Fibroblast of mammary gland (primary cell): ENCODE measurements at regions not wholly inside any gene's neighbourhood (a gene's known extent, or its start where the extent isn't known, plus 50 kb on each side); places are given as distances from the start of the nearest gene placed in this dataset.

Experiments
- DNase-seq: peaks from one replicate; pipeline ENCODE4 v3.0.0-alpha.2; 2010; ENCODE audit warnings: low read depth
- H3K4me3 ChIP-seq: 2 replicates; pipeline ENCODE4 v1.5.1; 2011; ENCODE audit warnings: low read depth, mild to moderate bottlenecking, low read length, moderate library complexity; ENCODE audit not compliant: control insufficient read depth
- TF ChIP-seq, protein P1 (sequence below): conservative IDR thresholded peaks from 2 replicates; pipeline ENCODE4 v1.5.1; 2011; ENCODE audit warnings: low read depth, low read length, inconsistent platforms; ENCODE audit not compliant: control insufficient read depth, insufficient read depth

DNA sequence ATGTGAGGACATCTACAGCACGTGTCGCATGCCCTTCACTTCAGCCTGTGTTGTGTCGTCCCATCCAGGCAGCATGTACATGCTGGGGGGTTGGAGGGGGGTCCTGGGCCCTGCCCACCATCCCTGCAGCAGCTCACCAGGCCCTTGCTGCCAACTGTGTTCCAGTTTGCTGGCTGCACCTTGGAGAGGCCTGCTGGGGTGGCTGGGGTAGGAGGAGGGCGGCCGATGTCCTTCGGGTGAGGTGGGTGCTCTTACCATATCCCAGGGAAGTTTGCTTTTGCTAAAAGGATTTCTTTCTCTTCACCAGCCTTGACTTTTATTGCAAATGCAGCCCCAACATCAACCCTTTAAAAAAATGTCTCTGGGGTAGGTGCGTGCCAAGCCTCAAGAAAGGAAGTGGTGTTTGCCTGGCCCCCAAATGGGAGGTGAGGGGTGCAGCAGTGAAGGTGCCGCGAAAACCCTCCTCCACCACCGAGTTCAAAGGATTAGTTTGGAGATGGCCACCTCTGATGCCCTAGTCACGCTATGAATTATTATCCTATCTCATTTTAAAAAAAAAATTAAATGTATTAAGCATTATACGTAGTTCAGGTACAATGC lies 165.8 kb upstream of the KLF6 start:
- DNase-seq = no peak
- TF ChIP-seq, protein P1, sequence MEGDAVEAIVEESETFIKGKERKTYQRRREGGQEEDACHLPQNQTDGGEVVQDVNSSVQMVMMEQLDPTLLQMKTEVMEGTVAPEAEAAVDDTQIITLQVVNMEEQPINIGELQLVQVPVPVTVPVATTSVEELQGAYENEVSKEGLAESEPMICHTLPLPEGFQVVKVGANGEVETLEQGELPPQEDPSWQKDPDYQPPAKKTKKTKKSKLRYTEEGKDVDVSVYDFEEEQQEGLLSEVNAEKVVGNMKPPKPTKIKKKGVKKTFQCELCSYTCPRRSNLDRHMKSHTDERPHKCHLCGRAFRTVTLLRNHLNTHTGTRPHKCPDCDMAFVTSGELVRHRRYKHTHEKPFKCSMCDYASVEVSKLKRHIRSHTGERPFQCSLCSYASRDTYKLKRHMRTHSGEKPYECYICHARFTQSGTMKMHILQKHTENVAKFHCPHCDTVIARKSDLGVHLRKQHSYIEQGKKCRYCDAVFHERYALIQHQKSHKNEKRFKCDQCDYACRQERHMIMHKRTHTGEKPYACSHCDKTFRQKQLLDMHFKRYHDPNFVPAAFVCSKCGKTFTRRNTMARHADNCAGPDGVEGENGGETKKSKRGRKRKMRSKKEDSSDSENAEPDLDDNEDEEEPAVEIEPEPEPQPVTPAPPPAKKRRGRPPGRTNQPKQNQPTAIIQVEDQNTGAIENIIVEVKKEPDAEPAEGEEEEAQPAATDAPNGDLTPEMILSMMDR = no peak
- no peak overlapping the region for H3K4me3 ChIP-seq

DNA sequence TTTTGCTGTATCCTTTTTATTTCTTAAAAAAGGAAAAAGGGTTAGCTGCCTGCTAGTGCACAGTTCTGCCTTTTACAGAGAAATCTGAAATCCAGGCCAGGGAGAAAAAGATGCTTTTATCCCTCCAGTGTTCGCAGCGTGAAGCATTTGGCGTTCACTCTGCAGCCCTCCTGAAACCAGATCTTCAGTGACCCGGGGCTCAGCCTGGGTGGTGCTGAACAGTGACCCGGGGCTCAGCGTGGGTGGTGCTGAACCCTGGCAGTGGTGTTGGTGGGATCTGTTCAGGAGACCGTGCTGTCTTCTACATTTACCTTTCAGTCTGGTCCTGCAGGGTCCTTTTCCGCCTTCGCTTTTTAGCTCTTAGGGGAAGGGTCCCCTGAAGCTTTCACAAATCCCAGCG lies 164.7 kb upstream of the KLF6 start:
- H3K4me3 ChIP-seq = no peak overlapping the region
- TF ChIP-seq, protein P1 = no peak
- DNase-seq = no peak

DNA sequence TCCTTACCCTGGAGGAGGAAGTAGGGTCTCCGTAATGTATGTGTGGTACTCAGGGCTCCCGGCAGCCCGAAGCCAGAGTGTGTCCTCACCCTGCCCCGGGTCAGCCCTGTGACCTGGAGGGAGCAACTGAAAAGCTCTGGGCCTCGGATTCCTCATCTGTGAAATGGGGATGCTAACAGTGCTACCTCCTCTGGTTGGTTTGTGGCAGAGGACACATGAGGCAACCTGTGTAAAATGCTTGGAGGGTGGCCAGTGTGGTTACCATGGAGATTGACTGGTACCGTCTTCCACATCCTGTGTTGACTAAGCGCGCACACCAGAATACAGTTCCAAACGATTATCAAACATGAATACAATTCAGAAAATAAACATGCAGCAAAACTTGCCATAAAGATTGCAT lies 163.8 kb upstream of the KLF6 start:
- DNase-seq = peak; percentile 70
- H3K4me3 ChIP-seq = no peak overlapping the region
- TF ChIP-seq, protein P1 = no peak

DNA sequence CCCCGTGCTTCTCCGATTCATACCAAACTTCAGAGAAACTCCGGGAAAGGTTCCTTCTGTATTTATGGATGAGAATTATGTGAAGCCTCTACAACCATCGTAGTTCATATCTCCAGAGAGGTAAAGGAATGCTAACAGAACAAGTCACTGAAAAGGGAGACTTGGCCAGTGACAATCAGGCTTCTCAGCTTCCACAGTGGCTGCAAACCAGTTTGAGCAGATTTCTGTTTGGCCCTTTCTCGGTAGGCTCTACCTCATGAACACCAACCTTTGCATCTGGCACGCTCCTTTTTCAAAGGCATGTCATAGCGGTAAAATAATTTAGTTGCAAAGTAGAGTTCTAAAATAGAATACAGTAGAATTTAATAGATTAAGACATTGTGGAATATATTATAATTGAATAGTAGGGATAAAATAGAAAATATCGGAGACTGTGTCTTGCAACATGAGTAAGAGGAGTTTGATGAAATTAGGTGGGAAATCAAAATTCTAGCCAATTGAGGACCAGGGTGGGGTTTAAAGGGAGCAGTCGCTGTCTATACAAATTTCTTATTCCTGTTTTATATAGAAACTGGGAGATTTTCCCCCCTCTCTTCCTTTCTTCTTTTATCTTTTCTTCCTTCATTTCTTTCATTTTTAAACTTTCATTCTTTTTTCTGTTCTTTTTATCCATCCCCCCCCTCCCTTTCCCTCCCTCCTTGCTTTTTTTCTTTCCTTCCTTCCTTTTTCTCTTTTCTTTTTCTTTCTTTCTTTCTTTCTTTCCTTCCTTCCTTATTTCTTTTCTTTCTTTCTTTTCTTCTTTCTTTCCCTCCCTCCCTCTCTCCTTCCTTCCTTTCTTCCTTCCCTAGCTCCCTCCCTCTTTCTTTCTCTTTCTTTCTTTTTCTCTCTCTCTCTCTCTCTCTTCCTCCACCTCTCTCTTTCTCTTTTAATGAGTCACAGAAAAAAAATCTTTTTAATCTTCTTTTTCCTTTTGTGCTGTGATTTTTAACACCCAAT lies 161.5 kb upstream of the KLF6 start:
- DNase-seq = no peak
- no peak overlapping the region for H3K4me3 ChIP-seq
- TF ChIP-seq, protein P1 = no peak

DNA sequence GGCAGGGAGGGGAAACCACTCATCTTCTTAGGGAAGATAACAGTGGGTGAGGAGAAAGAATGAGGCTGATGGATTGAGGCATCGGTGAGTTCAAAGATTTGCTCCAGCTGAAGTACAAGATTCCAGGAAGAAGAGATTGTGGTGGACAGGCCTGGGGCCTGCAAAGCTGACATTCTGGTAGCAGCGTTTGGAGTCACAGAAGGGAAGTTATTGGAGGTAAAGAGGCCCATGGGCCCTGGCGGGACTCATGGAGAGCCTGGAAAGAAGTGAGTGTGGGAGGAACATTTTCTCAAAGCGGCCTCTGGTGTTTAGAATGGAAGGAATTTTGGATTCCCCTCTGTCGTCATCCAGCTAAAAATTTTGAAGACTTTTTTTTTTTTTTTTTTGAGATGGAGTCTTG lies 160.0 kb upstream of the KLF6 start:
- no peak for DNase-seq
- TF ChIP-seq, protein P1 = no peak
- no peak overlapping the region for H3K4me3 ChIP-seq

DNA sequence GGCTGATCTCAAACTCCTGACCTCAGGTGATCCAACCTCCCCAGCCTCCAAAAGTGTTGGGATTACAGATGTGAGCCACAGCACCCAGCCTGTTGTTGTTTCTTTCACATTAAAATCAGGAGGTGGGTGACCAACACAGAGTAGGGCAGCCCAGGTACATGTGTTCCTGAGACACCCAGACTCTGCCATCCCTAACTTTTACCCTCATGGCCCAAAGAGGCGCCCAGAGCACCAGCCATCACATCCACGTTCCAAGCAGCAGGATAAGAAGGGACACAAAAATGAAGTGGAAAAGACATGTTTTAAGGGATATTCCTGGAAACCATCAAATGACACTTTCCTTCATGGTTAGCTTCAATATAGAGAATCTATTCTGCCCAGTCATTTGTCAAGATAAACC lies 159.6 kb upstream of the KLF6 start:
- H3K4me3 ChIP-seq = no peak overlapping the region
- DNase-seq = no peak
- TF ChIP-seq, protein P1 = no peak
